Activated CD8-positive, alpha-beta memory T cell treated with anti-CD3 and anti-CD28 coated beads, Interleukin-2, amount 10 ng/mL, durations not matched to agents 7 days and 5 days (primary cell): ENCODE measurements at regions not wholly inside any gene's neighbourhood (a gene's known extent, or its start where the extent isn't known, plus 50 kb on each side); places are given as distances from the start of the nearest gene placed in this dataset.

Experiments used
- ATAC-seq: fragments of 150-1000 bp; cut with Tn5 transposase; one replicate; pipeline ENCODE4 v1.10.0; 2021; ENCODE audit warnings: moderate library complexity
- CTCF ChIA-PET: fragments of 350-600 bp; sonication (Branson Sonifier 250); formaldehyde crosslinking; loops from one replicate; lab custom pipeline; 2021; ENCODE audit warnings: antibody characterized with exemption; lab: Charles Lee
- DNase-seq: peaks from one replicate; pipeline ENCODE4 v3.0.0-alpha.2; 2020
- H3K27ac Mint-ChIP-seq: one replicate; pipeline ENCODE4 v1.8.0; 2021; ENCODE audit warnings: mild to moderate bottlenecking, mixed read lengths
- H3K27me3 Mint-ChIP-seq: one replicate; pipeline ENCODE4 v1.8.0; 2021; ENCODE audit warnings: mixed read lengths
- H3K36me3 Mint-ChIP-seq: one replicate; pipeline ENCODE4 v1.8.0; 2021; ENCODE audit warnings: mild to moderate bottlenecking, mixed read lengths
- H3K4me1 Mint-ChIP-seq: one replicate; pipeline ENCODE4 v1.8.0; 2021; ENCODE audit warnings: mixed read lengths
- H3K4me3 Mint-ChIP-seq: one replicate; pipeline ENCODE4 v1.8.0; 2021; ENCODE audit warnings: mild to moderate bottlenecking, moderate library complexity, mixed read lengths
- H3K9me3 Mint-ChIP-seq: one replicate; pipeline ENCODE4 v1.8.0; 2022; ENCODE audit warnings: low read depth, mixed read lengths

GRCh38 chr3:171944118-171945016, 95.0 kb upstream of the FNDC3B start:
- H3K9me3 Mint-ChIP-seq = no peaks in the 10 kb centered on the region
- H3K4me1 Mint-ChIP-seq = peaks cover 2% of the 10 kb centered on the region
- H3K27me3 Mint-ChIP-seq = peaks cover 29% of the 10 kb centered on the region
- ATAC-seq (no peak), DNase-seq (no peak)
- no peak overlapping the region for H3K4me3 Mint-ChIP-seq
- no peak overlapping the region for H3K27ac Mint-ChIP-seq
- CTCF ChIA-PET = no interaction called here
- H3K36me3 Mint-ChIP-seq = no peaks in the 10 kb centered on the region

- ATAC-seq (no peak), DNase-seq (no peak)
- CTCF ChIA-PET = no interaction called here
- Mint-ChIP-seq H3K27ac (no peak overlapping the region), H3K4me1 (no peaks in the 10 kb centered on the region), H3K4me3 (no peak overlapping the region), H3K36me3 (no peaks in the 10 kb centered on the region), H3K27me3 (peaks cover 35% of the 10 kb centered on the region), H3K9me3 (no peaks in the 10 kb centered on the region)
Observed at GRCh38 chr3:171948674-171949073, 90.7 kb upstream of the FNDC3B start.

- H3K4me3 Mint-ChIP-seq = no peak overlapping the region
- no peaks in the 10 kb centered on the region for H3K9me3 Mint-ChIP-seq
- CTCF ChIA-PET = no interaction called here
- ATAC-seq (no peak), DNase-seq (no peak)
- no peaks in the 10 kb centered on the region for H3K4me1 Mint-ChIP-seq
- no peaks in the 10 kb centered on the region for H3K36me3 Mint-ChIP-seq
- peaks cover 30% of the 10 kb centered on the region for H3K27me3 Mint-ChIP-seq
- H3K27ac Mint-ChIP-seq = no peak overlapping the region
Observed at GRCh38 chr3:171949554-171949953, 89.8 kb upstream of the FNDC3B start.

- Mint-ChIP-seq H3K27ac (no peak overlapping the region), H3K36me3 (no peaks in the 10 kb centered on the region), H3K4me1 (no peaks in the 10 kb centered on the region), H3K27me3 (peaks cover 31% of the 10 kb centered on the region), H3K4me3 (no peak overlapping the region), H3K9me3 (no peaks in the 10 kb centered on the region)
- ATAC-seq = no peak
- CTCF ChIA-PET = no interaction called here
- DNase-seq = no peak
Observed at GRCh38 chr3:171950373-171950772, 89.0 kb upstream of the FNDC3B start.

GRCh38 chr3:171951597-171951996, 87.8 kb upstream of the FNDC3B start:
- H3K9me3 Mint-ChIP-seq = no peaks in the 10 kb centered on the region
- H3K4me1 Mint-ChIP-seq = no peaks in the 10 kb centered on the region
- no peak overlapping the region for H3K27ac Mint-ChIP-seq
- no peak overlapping the region for H3K4me3 Mint-ChIP-seq
- ATAC-seq (no peak), DNase-seq (no peak)
- H3K27me3 Mint-ChIP-seq = peaks cover 39% of the 10 kb centered on the region
- CTCF ChIA-PET = no interaction called here
- no peaks in the 10 kb centered on the region for H3K36me3 Mint-ChIP-seq

GRCh38 chr3:171953301-171954022, 85.9 kb upstream of the FNDC3B start:
- no peak for ATAC-seq
- H3K36me3 Mint-ChIP-seq = no peaks in the 10 kb centered on the region
- H3K4me1 Mint-ChIP-seq = no peaks in the 10 kb centered on the region
- DNase-seq = no peak
- no peaks in the 10 kb centered on the region for H3K9me3 Mint-ChIP-seq
- H3K4me3 Mint-ChIP-seq = no peak overlapping the region
- H3K27ac Mint-ChIP-seq = no peak overlapping the region
- CTCF ChIA-PET = no interaction called here
- H3K27me3 Mint-ChIP-seq = peaks cover 30% of the 10 kb centered on the region

- no peaks in the 10 kb centered on the region for H3K36me3 Mint-ChIP-seq
- H3K4me3 Mint-ChIP-seq = no peak overlapping the region
- DNase-seq (no peak), ATAC-seq (no peak)
- no peak overlapping the region for H3K27ac Mint-ChIP-seq
- CTCF ChIA-PET = no interaction called here
- H3K9me3 Mint-ChIP-seq = no peaks in the 10 kb centered on the region
- H3K27me3 Mint-ChIP-seq = peaks cover 30% of the 10 kb centered on the region
- H3K4me1 Mint-ChIP-seq = peaks cover under 1% of the 10 kb centered on the region
Observed at GRCh38 chr3:171954690-171955383, 84.5 kb upstream of the FNDC3B start.

- Mint-ChIP-seq H3K27me3 (peaks cover 26% of the 10 kb centered on the region), H3K4me1 (peaks cover 3% of the 10 kb centered on the region), H3K9me3 (no peaks in the 10 kb centered on the region), H3K36me3 (no peaks in the 10 kb centered on the region), H3K4me3 (no peak overlapping the region), H3K27ac (no peak overlapping the region)
- CTCF ChIA-PET = no interaction called here
- no peak for ATAC-seq
- DNase-seq = no peak
Observed at GRCh38 chr3:171955598-171955997, 83.8 kb upstream of the FNDC3B start.

- H3K4me3 Mint-ChIP-seq = no peak overlapping the region
- no peak overlapping the region for H3K27ac Mint-ChIP-seq
- CTCF ChIA-PET = no interaction called here
- no peaks in the 10 kb centered on the region for H3K36me3 Mint-ChIP-seq
- ATAC-seq (no peak), DNase-seq (no peak)
- H3K4me1 Mint-ChIP-seq = peaks cover 9% of the 10 kb centered on the region
- H3K9me3 Mint-ChIP-seq = no peaks in the 10 kb centered on the region
- peaks cover 25% of the 10 kb centered on the region for H3K27me3 Mint-ChIP-seq
Observed at GRCh38 chr3:171956181-171956683, 83.1 kb upstream of the FNDC3B start.

GRCh38 chr3:171956705-171957104, 82.7 kb upstream of the FNDC3B start:
- no peak overlapping the region for H3K27ac Mint-ChIP-seq
- ATAC-seq (no peak), DNase-seq (no peak)
- H3K27me3 Mint-ChIP-seq = peaks cover 22% of the 10 kb centered on the region
- H3K4me1 Mint-ChIP-seq = peaks cover 10% of the 10 kb centered on the region
- CTCF ChIA-PET = no interaction called here
- no peaks in the 10 kb centered on the region for H3K36me3 Mint-ChIP-seq
- no peak overlapping the region for H3K4me3 Mint-ChIP-seq
- H3K9me3 Mint-ChIP-seq = no peaks in the 10 kb centered on the region

- no peak overlapping the region for H3K27ac Mint-ChIP-seq
- no peak for ATAC-seq
- no peak for DNase-seq
- CTCF ChIA-PET = no interaction called here
- no peaks in the 10 kb centered on the region for H3K9me3 Mint-ChIP-seq
- H3K4me3 Mint-ChIP-seq = no peak overlapping the region
- H3K27me3 Mint-ChIP-seq = peaks cover 10% of the 10 kb centered on the region
- H3K4me1 Mint-ChIP-seq = peaks cover 10% of the 10 kb centered on the region
- H3K36me3 Mint-ChIP-seq = no peaks in the 10 kb centered on the region
Observed at GRCh38 chr3:171959532-171960089, 79.8 kb upstream of the FNDC3B start.

- peaks cover 10% of the 10 kb centered on the region for H3K27me3 Mint-ChIP-seq
Observed at GRCh38 chr3:171960159-171960558, 79.2 kb upstream of the FNDC3B start.

GRCh38 chr3:171962137-171962720, 77.1 kb upstream of the FNDC3B start:
- Mint-ChIP-seq H3K4me3 (no peak overlapping the region), H3K36me3 (no peaks in the 10 kb centered on the region), H3K4me1 (peaks cover 10% of the 10 kb centered on the region), H3K27ac (no peak overlapping the region), H3K27me3 (peaks cover 2% of the 10 kb centered on the region), H3K9me3 (no peaks in the 10 kb centered on the region)
- CTCF ChIA-PET = interaction anchor here (0.7 kb wide), 1 partner anchor 190 kb away, joined by 3 read pairs; no protein-coding TSS in a partner anchor
- ATAC-seq (no peak), DNase-seq (no peak)

More at GRCh38 chr3:171960159-171960558, 79.2 kb upstream of the FNDC3B start:
- no peak for ATAC-seq
- H3K9me3 Mint-ChIP-seq = no peaks in the 10 kb centered on the region
- DNase-seq = no peak
- no peak overlapping the region for H3K27ac Mint-ChIP-seq
- no peak overlapping the region for H3K4me3 Mint-ChIP-seq
- H3K36me3 Mint-ChIP-seq = no peaks in the 10 kb centered on the region
- H3K4me1 Mint-ChIP-seq = peaks cover 10% of the 10 kb centered on the region
- CTCF ChIA-PET = no interaction called here
